Ovary (tissue), 7 donors: ENCODE measurements at regions not wholly inside any gene's neighbourhood (a gene's known extent, or its start where the extent isn't known, plus 50 kb on each side); places are given as distances from the start of the nearest gene placed in this dataset.

ENCODE experiments used
- DNase-seq, 5 donors: peaks; one replicate each; pipeline ENCODE4 v3.0.0-alpha.2; 2019 to 2020
- H3K27ac ChIP-seq, 2 donors: fragments of 200-600 bp; one replicate each; pipeline versions ENCODE4 v1.5.1 to v1.8.0; 2019 to 2022
- H3K27me3 ChIP-seq: fragments of 200-600 bp; one replicate; pipeline ENCODE4 v1.8.0; 2022
- H3K36me3 ChIP-seq: fragments of 200-600 bp; sonication (generic); one replicate; pipeline ENCODE4 v1.5.1; 2019
- H3K4me1 ChIP-seq: one replicate; pipeline ENCODE4 v1.8.1; 2013; ENCODE audit warnings: mild to moderate bottlenecking, moderate library complexity; ENCODE audit not compliant: insufficient read depth
- H3K4me3 ChIP-seq: fragments of 200-600 bp; sonication (generic); one replicate; pipeline ENCODE4 v1.5.1; 2017
- H3K9me3 ChIP-seq, 2 donors: fragments of 200-600 bp in 1 of 2; sonication (generic) in 1 of 2; one replicate each; pipeline versions ENCODE4 v1.5.1 to v1.8.1; 2013 to 2019; ENCODE audit warnings: mild to moderate bottlenecking in 1 of 2, moderate library complexity in 1 of 2
- EP300 ChIP-seq: sonication (generic); formaldehyde crosslinking; IDR thresholded peaks from one replicate; pipeline ENCODE4 v1.6.1; 2017; ENCODE audit warnings: antibody characterized with exemption
- POLR2A ChIP-seq: fragments of 450-650 bp; IDR thresholded peaks from one replicate; pipeline ENCODE4 v1.6.1; 2017; ENCODE audit warnings: antibody characterized with exemption, mild to moderate bottlenecking, moderate library complexity
- whole genome bisulfite sequencing, 3 donors: extraction: QIAGEN DNeasy Blood & Tissue Kit in 1 of 3; methylation state at CpG; one replicate each; pipeline versions ENCODE4 v1.1.5 to v1.1.7; 2013 to 2017; 5-methylcytosine and 5-hydroxymethylcytosine counted together
- intact Hi-C, 4 donors: fragments of 100-400 bp; cut with DNase I; formaldehyde crosslinking; loops; one replicate each; pipeline versions ENCODE4 v1.11.0 to v1.15.1; 2022 to 2023
- TF ChIP-seq, protein P1 (sequence below), 3 donors: fragments of 450-650 bp in 2 of 3; fragments of 200-600 bp in 1 of 3; IDR thresholded peaks; one replicate each; pipeline versions ENCODE4 v1.5.1 to v1.8.0; 2016 to 2022; ENCODE audit warnings: antibody characterized with exemption in 3 of 3, mild to moderate bottlenecking in 1 of 3
- donor health status: DM: no; HTN: no; CAD: no; lungs with moderate emphysema.
- donor health status: DM: no; HTN: no; CAD: no.
- donor health status: Bipolar disorder and iron deficiency.
- donor health status: DM: no; HTN: no; CAD: no.
- donor health status: DM: yes; HTN: yes; CAD: no.

DNA sequence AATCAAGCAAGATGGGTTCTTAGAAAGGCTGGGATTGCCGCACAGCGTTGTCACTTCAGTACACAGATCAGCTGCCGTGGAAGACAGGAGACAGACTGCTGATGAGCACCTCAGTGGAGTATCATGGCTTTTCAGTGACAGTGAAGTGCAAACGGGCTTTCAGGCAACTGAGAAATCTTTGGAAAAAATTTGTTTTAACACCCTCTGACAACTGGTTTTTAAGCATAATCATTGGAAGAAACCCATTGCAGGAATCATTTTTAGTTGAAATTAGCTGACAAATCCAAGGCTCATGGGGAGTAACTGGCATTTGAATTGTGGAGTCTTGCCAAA, 418.8 kb downstream of the OTOL1 start:
- Histone ChIP-seq H3K4me1 (no peaks in the 10 kb centered on the region), H3K36me3 (no peaks in the 10 kb centered on the region), H3K4me3 (no peak overlapping the region), H3K27me3 (no peaks in the 10 kb centered on the region), H3K9me3 (no peaks in the 10 kb centered on the region), H3K27ac (no peak overlapping the region)
- intact Hi-C loops, result no loop called here
- WGBS, 3 donors, result 13 to 20% (median 18%) methylated on average over 4 of the region's 4 CpGs
- no peak for DNase-seq
- TF ChIP-seq POLR2A (no peak), EP300 (no peak)
- TF ChIP-seq, protein P1, sequence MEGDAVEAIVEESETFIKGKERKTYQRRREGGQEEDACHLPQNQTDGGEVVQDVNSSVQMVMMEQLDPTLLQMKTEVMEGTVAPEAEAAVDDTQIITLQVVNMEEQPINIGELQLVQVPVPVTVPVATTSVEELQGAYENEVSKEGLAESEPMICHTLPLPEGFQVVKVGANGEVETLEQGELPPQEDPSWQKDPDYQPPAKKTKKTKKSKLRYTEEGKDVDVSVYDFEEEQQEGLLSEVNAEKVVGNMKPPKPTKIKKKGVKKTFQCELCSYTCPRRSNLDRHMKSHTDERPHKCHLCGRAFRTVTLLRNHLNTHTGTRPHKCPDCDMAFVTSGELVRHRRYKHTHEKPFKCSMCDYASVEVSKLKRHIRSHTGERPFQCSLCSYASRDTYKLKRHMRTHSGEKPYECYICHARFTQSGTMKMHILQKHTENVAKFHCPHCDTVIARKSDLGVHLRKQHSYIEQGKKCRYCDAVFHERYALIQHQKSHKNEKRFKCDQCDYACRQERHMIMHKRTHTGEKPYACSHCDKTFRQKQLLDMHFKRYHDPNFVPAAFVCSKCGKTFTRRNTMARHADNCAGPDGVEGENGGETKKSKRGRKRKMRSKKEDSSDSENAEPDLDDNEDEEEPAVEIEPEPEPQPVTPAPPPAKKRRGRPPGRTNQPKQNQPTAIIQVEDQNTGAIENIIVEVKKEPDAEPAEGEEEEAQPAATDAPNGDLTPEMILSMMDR (IDR thresholded peaks at IDR 0.05), result no peak

DNA sequence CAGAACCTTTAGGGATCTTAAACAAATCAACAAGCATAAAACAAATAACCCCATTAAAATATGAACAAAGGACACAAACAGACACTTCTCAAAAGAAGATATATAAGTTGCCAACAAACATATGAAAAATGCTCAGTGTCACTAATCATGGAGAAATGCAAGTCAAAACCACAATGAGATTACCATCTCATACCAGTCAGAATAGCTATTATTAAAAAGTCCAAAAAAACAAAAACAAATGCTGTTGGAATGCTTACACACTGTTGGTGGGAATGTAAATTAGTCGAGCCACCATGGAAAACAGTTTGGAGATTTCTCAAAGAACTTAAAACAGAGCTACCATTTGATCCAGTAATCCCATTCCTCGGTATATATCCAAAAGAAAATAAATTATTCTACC, 423.6 kb downstream of the OTOL1 start:
- TF ChIP-seq, protein P1 (IDR thresholded peaks at IDR 0.05), result no peak
- TF ChIP-seq POLR2A, result no peak
- TF ChIP-seq EP300, result no peak
- intact Hi-C loops, result no loop called here
- WGBS, 3 donors, result 78 to 88% (median 85%) methylated on average over 2 of the region's 2 CpGs

DNA sequence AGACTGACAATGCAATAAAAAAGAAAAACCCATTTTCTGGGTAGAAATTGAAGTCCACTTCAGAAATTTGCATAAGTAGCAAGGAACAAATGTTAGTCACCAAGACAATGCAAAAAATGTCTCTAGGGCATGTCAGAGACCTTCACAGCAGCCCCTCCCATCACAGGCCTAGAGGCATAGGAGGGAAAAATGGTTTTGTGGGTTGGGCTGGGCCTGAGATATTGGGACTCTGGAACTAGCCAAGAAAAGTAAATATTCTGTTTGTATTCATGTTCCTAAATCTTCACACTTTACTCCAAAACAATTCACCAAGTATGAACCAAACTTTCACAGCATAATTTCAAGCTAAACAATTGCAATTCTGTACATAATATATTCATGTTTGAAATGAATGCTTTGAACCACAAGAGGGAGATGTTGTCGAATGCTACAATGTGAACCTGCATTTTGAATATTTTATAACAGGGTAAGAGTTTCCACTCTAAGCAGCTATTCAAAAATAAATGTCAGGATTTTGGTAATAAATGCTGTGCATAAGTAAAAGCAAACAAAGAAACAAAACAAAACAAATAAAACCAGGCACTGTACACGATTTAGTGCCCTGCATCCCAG, 429.2 kb downstream of the OTOL1 start:
- intact Hi-C loops, result no loop called here
- TF ChIP-seq, protein P1 (IDR thresholded peaks at IDR 0.05), result no peak
- no peak for TF ChIP-seq POLR2A
- TF ChIP-seq EP300, result no peak
- WGBS, 3 donors, result 81 to 87% (median 86%) methylated on average over 2 of the region's 2 CpGs
- Histone ChIP-seq H3K27ac (no peak overlapping the region), H3K27me3 (no peaks in the 10 kb centered on the region), H3K4me3 (no peak overlapping the region), H3K9me3 (peaks cover 0 to 2% of the 10 kb centered on the region in 2 donors), H3K36me3 (no peaks in the 10 kb centered on the region), H3K4me1 (no peaks in the 10 kb centered on the region)
- DNase-seq, result no peak

More for the DNA sequence above, 423.6 kb downstream of the OTOL1 start:
- H3K27ac ChIP-seq, result no peak overlapping the region
- no peaks in the 10 kb centered on the region for H3K36me3 ChIP-seq
- no peaks in the 10 kb centered on the region for H3K9me3 ChIP-seq
- H3K4me1 ChIP-seq, result no peaks in the 10 kb centered on the region
- no peak for DNase-seq
- H3K4me3 ChIP-seq, result no peak overlapping the region
- H3K27me3 ChIP-seq, result no peaks in the 10 kb centered on the region

- intact Hi-C loops, result no loop called here
- WGBS, 3 donors, result 52 to 58% (median 53%) methylated on average over 1 of the region's 1 CpG
Observed at GRCh38 chr3:161927131-161927530, 430.5 kb downstream of the OTOL1 start.

More at GRCh38 chr3:161927131-161927530, 430.5 kb downstream of the OTOL1 start:
- Histone ChIP-seq H3K27ac (no peak overlapping the region), H3K4me1 (no peaks in the 10 kb centered on the region), H3K27me3 (no peaks in the 10 kb centered on the region), H3K4me3 (no peak overlapping the region), H3K9me3 (peaks cover 0 to 2% of the 10 kb centered on the region in 2 donors), H3K36me3 (no peaks in the 10 kb centered on the region)
- TF ChIP-seq, protein P1 (IDR thresholded peaks at IDR 0.05), result no peak
- no peak for TF ChIP-seq EP300
- TF ChIP-seq POLR2A, result no peak
- DNase-seq, result no peak
